KMS-11 (cell line): ENCODE measurements at regions not wholly inside any gene's neighbourhood (a gene's known extent, or its start where the extent isn't known, plus 50 kb on each side); places are given as distances from the start of the nearest gene placed in this dataset.

ENCODE experiments used
- H2AFZ ChIP-seq: fragments of 200-600 bp; sonication (generic); 2 replicates; pipeline ENCODE4 v1.6.1; 2016; ENCODE audit warnings: antibody characterized with exemption, mixed run types, low read depth
- H3K27ac ChIP-seq: fragments of 200-600 bp; sonication (generic); 2 replicates; pipeline ENCODE4 v1.6.1; 2016; ENCODE audit warnings: mild to moderate bottlenecking, mixed run types
- H3K27me3 ChIP-seq: fragments of 200-600 bp; sonication (generic); 2 replicates; pipeline ENCODE4 v1.6.1; 2017; ENCODE audit warnings: mild to moderate bottlenecking, low read depth, mixed run types, moderate library complexity; ENCODE audit not compliant: insufficient read depth
- H3K36me3 ChIP-seq: fragments of 200-600 bp; sonication (generic); 2 replicates; pipeline ENCODE4 v1.6.1; 2017; ENCODE audit warnings: mild to moderate bottlenecking, mixed run types; ENCODE audit not compliant: insufficient read depth
- H3K4me1 ChIP-seq: fragments of 200-600 bp; sonication (generic); 2 replicates; pipeline ENCODE4 v1.6.1; 2016; ENCODE audit warnings: mild to moderate bottlenecking, low read depth, mixed run types; ENCODE audit not compliant: poor library complexity, severe bottlenecking
- H3K4me2 ChIP-seq: fragments of 200-600 bp; sonication (generic); 2 replicates; pipeline ENCODE4 v1.7.0; 2016; ENCODE audit warnings: mild to moderate bottlenecking, mixed run types
- H3K4me3 ChIP-seq: fragments of 200-600 bp; sonication (generic); IDR thresholded peaks from 2 replicates; pipeline ENCODE4 v1.6.1; 2017; ENCODE audit warnings: low read depth, low read length, mixed read lengths; ENCODE audit not compliant: insufficient read depth
- H3K79me2 ChIP-seq: fragments of 200-600 bp; sonication (generic); 2 replicates; pipeline ENCODE4 v1.6.1; 2016; ENCODE audit warnings: low read depth, mixed run types; ENCODE audit not compliant: insufficient read depth
- H3K9ac ChIP-seq: fragments of 200-600 bp; sonication (generic); 2 replicates; pipeline ENCODE4 v1.6.1; 2016; ENCODE audit warnings: mild to moderate bottlenecking, mixed run types
- H4K20me1 ChIP-seq: fragments of 200-600 bp; sonication (generic); 2 replicates; pipeline ENCODE4 v1.6.1; 2016; ENCODE audit warnings: mild to moderate bottlenecking, mixed run types; ENCODE audit not compliant: insufficient read depth
- TF ChIP-seq, protein P1 (sequence below): fragments of 200-600 bp; sonication (generic); conservative IDR thresholded peaks from 2 replicates; pipeline ENCODE4 v1.6.1; 2017; ENCODE audit warnings: low read depth, mild to moderate bottlenecking, antibody characterized with exemption, low read length, moderate library complexity, mixed read lengths

DNA sequence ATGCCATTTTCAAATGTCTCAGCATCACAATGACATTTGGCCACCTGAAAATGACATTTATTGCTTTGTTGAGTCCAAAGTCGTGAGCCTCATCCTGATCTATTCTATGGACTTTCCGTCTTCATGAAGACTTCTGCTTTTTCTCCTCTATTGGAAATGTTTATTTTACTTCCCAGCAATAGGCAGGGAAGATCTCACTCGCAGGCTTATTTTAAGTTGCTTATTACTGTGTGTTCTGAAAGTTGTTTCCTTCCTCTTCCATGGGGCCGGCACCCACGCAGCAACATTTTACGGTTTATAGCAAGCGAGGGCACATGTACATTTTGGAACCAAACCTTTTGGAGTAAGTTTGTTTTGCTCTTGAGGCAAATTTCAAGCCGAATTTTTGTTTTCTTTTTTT is 221.0 kb upstream of the KLF6 start:
- no peaks in the 10 kb centered on the region for H3K27me3 ChIP-seq
- H3K36me3 ChIP-seq: no peaks in the 10 kb centered on the region
- H3K27ac ChIP-seq: no peak overlapping the region
- H3K4me1 ChIP-seq: no peaks in the 10 kb centered on the region
- H3K4me3 ChIP-seq: no peak overlapping the region
- H4K20me1 ChIP-seq: no peaks in the 10 kb centered on the region
- H3K9ac ChIP-seq: no peak overlapping the region
- H3K4me2 ChIP-seq: no peak overlapping the region
- no peaks in the 10 kb centered on the region for H3K79me2 ChIP-seq
- no peak overlapping the region for H2AFZ ChIP-seq
- TF ChIP-seq, protein P1, sequence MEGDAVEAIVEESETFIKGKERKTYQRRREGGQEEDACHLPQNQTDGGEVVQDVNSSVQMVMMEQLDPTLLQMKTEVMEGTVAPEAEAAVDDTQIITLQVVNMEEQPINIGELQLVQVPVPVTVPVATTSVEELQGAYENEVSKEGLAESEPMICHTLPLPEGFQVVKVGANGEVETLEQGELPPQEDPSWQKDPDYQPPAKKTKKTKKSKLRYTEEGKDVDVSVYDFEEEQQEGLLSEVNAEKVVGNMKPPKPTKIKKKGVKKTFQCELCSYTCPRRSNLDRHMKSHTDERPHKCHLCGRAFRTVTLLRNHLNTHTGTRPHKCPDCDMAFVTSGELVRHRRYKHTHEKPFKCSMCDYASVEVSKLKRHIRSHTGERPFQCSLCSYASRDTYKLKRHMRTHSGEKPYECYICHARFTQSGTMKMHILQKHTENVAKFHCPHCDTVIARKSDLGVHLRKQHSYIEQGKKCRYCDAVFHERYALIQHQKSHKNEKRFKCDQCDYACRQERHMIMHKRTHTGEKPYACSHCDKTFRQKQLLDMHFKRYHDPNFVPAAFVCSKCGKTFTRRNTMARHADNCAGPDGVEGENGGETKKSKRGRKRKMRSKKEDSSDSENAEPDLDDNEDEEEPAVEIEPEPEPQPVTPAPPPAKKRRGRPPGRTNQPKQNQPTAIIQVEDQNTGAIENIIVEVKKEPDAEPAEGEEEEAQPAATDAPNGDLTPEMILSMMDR: no peak

DNA sequence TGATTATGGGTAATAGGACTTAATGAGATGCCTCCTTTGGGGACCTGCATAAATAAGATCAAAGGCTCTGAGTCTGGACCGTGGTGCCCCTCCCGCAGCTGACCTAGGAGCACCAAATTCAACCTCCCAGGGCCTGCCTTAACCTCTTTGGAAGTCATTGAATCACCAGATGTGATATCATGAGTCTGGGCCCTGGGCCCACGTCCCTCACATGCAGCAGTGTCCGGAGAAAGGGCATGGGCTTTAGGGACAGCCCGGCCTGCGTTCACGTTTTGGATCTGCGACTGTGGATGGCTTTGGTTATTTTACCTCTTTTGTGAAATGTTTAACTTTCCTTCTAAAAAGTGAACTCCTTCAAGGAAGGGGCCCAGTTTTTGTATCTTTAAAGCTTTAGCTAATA is 220.0 kb upstream of the KLF6 start:
- H3K4me1 ChIP-seq: no peaks in the 10 kb centered on the region
- no peak overlapping the region for H3K4me3 ChIP-seq
- H3K9ac ChIP-seq: no peak overlapping the region
- no peak overlapping the region for H2AFZ ChIP-seq
- no peaks in the 10 kb centered on the region for H3K79me2 ChIP-seq
- H3K4me2 ChIP-seq: no peak overlapping the region
- TF ChIP-seq, protein P1: no peak
- no peak overlapping the region for H3K27ac ChIP-seq
- H3K36me3 ChIP-seq: no peaks in the 10 kb centered on the region
- no peaks in the 10 kb centered on the region for H4K20me1 ChIP-seq
- no peaks in the 10 kb centered on the region for H3K27me3 ChIP-seq

DNA sequence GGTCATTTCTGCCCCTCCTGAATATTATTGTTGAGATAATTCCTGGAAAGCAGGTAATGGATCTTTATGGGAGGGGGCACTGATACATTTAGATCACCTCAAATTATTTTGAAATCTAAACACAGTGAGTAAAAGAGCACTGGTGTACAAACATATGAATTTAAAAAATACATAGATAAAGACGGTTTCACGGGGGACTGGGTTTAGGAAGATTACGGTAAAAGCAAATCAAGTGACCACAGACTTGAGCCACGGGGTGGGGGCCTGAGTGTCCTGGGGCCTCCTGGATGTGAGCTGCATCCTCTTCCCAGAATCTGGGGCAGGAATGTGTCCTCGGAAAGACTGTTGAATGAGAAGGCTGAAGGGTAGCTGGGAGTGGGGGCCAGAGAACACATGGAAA is 219.1 kb upstream of the KLF6 start:
- Histone ChIP-seq H3K79me2 (no peaks in the 10 kb centered on the region), H3K4me3 (no peak overlapping the region), H4K20me1 (no peaks in the 10 kb centered on the region), H3K27me3 (no peaks in the 10 kb centered on the region), H3K9ac (no peak overlapping the region), H3K27ac (no peak overlapping the region), H3K4me1 (no peaks in the 10 kb centered on the region), H3K4me2 (no peak overlapping the region), H3K36me3 (no peaks in the 10 kb centered on the region), H2AFZ (no peak overlapping the region)
- TF ChIP-seq, protein P1: no peak

DNA sequence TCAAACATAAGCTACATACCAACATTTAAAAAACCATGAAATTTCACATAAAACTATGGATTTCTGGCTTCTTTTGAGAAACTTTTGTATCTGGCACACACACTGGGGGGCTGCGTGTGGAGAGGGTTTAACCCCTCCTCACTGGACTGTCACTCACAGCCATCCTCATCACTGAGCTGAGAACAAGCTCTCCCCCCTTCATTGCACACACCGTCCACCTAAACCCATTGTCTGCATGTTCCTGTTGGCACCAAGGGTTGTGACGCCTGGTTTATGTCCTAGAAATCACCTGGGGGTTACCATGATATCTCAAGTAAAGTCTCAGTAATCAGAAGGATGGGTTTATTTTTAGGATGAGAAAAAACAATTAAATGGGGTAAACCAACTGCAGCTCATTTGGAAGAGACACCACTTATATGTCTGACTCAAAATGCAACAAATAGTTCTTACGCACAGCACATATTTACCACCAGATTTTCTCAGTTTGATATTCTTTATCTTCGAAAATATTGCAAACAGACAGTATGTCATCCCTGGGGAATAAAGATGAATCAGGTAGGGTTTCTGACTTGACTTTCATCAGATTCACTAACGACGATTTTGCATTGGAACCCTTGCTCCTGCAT is 218.5 kb upstream of the KLF6 start:
- TF ChIP-seq, protein P1: no peak
- Histone ChIP-seq H3K4me1 (no peaks in the 10 kb centered on the region), H3K27me3 (no peaks in the 10 kb centered on the region), H3K9ac (no peak overlapping the region), H3K4me2 (no peak overlapping the region), H3K4me3 (no peak overlapping the region), H4K20me1 (no peaks in the 10 kb centered on the region), H2AFZ (no peak overlapping the region), H3K79me2 (no peaks in the 10 kb centered on the region), H3K36me3 (no peaks in the 10 kb centered on the region), H3K27ac (no peak overlapping the region)
